HepG2 (cell line): ENCODE measurements at regions not wholly inside any gene's neighbourhood (a gene's known extent, or its start where the extent isn't known, plus 50 kb on each side); places are given as distances from the start of the nearest gene placed in this dataset.

ENCODE experiments used
- ATF6 ChIP-seq: sonication (generic); formaldehyde crosslinking; conservative IDR thresholded peaks from 2 replicates; pipeline ENCODE4 v1.4.0; 2020; ENCODE audit warnings: missing genetic modification reagents
- GABPA ChIP-seq, 2 experiments: IDR thresholded peaks; 2 replicates each; pipeline ENCODE4 v1.6.1; 2011 to 2016; ENCODE audit warnings: low read depth in 2 of 2, low read length in 1 of 2, missing biosample characterization in 1 of 2, missing genetic modification characterization in 1 of 2
- POLR2A ChIP-seq, 2 experiments: IDR thresholded peaks; 2 replicates each; pipeline ENCODE4 v1.6.1; 2011; ENCODE audit warnings: low read depth in 2 of 2, low read length in 2 of 2, mild to moderate bottlenecking in 1 of 2, moderate library complexity in 1 of 2; ENCODE audit not compliant: insufficient read depth in 1 of 2
- POLR2AphosphoS2 ChIP-seq: IDR thresholded peaks from 2 replicates; pipeline ENCODE4 v1.6.1; 2011; ENCODE audit warnings: low read depth, low read length, improper control_type of control experiment
- SRY ChIP-seq: sonication (generic); formaldehyde crosslinking; IDR thresholded peaks from 2 replicates; pipeline ENCODE4 v1.8.0; 2022; ENCODE audit warnings: mild to moderate bottlenecking, missing genetic modification reagents
- ZNF460 ChIP-seq: sonication (generic); formaldehyde crosslinking; IDR thresholded peaks from 2 replicates; pipeline ENCODE4 v1.5.1; 2020; ENCODE audit warnings: missing genetic modification reagents, mild to moderate bottlenecking, borderline replicate concordance

- no peak for TF ChIP-seq ZNF460 (CRISPR knock-in tag)
- TF ChIP-seq POLR2AphosphoS2 = no peak
- no peak for TF ChIP-seq SRY (CRISPR knock-in tag)
- no peak for TF ChIP-seq POLR2A (IDR thresholded peaks at IDR 0.05; ENCODE audit: insufficient read depth in 1 of 2, low read depth in 2 of 2, low read length in 2 of 2)
- TF ChIP-seq GABPA (IDR thresholded peaks at IDR 0.05; ENCODE audit: low read depth, low read length) = no peak
- no peak for TF ChIP-seq GABPA (CRISPR knock-in tag; IDR thresholded peaks at IDR 0.05; ENCODE audit: low read depth)
- no peak for TF ChIP-seq ATF6 (CRISPR knock-in tag)
Measured at GRCh38 chr14:27587103-27587502, 989.3 kb upstream of the NOVA1 start.
